ENCODE measurements at regions not wholly inside any gene's neighbourhood (a gene's known extent, or its start where the extent isn't known, plus 50 kb on each side); places are given as distances from the start of the nearest gene placed in this dataset.
A peak's percentile ranks its signal among the peaks of the same experiment; 100 is the strongest.
"Not testable (repeated sequence)": the region's sequence is repeated elsewhere in the genome, so short reads cannot be mapped to it uniquely, and the experiment has no call there.

GRCh38 chr2:401019-401679 lies 113.3 kb upstream of the ALKAL2 start:
- Mint-ChIP-seq H3K27ac (no peak overlapping the region), H3K4me3 (no peak overlapping the region), H3K4me1 (no peaks in the 10 kb centered on the region), H3K36me3 (peaks cover 5 to 7% of the 10 kb centered on the region in 2 donors), H3K27me3 (no peaks in the 10 kb centered on the region), H3K9me3 (peaks cover 12 to 17% of the 10 kb centered on the region in 2 donors)
- ATAC-seq (replicated peaks) (no peak), DNase-seq (no peak)

GRCh38 chr2:397926-398325 lies 110.0 kb upstream of the ALKAL2 start:
- ATAC-seq (replicated peaks), result no peak
- H3K36me3 Mint-ChIP-seq, result no peaks in the 10 kb centered on the region
- H3K4me1 Mint-ChIP-seq, result peaks cover 11 to 14% of the 10 kb centered on the region in 2 donors
- DNase-seq, result no peak
- no peaks in the 10 kb centered on the region for H3K27me3 Mint-ChIP-seq
- H3K9me3 Mint-ChIP-seq, result no peaks in the 10 kb centered on the region
- no peak overlapping the region for H3K27ac Mint-ChIP-seq
- H3K4me3 Mint-ChIP-seq, result no peak overlapping the region

GRCh38 chr2:397521-397920 lies 109.6 kb upstream of the ALKAL2 start:
- DNase-seq (no peak), ATAC-seq (replicated peaks) (no peak)
- H3K4me1 Mint-ChIP-seq, result peaks cover 11 to 14% of the 10 kb centered on the region in 2 donors
- no peaks in the 10 kb centered on the region for H3K9me3 Mint-ChIP-seq
- no peak overlapping the region for H3K4me3 Mint-ChIP-seq
- H3K27me3 Mint-ChIP-seq, result no peaks in the 10 kb centered on the region
- H3K36me3 Mint-ChIP-seq, result no peaks in the 10 kb centered on the region
- no peak overlapping the region for H3K27ac Mint-ChIP-seq

- H3K9me3 Mint-ChIP-seq, result no peaks in the 10 kb centered on the region
- H3K36me3 Mint-ChIP-seq, result no peaks in the 10 kb centered on the region
- H3K27ac Mint-ChIP-seq, result no peak overlapping the region
- DNase-seq (no peak), ATAC-seq (replicated peaks) (no peak)
- H3K4me3 Mint-ChIP-seq, result no peak overlapping the region
- H3K4me1 Mint-ChIP-seq, result peaks cover 11 to 14% of the 10 kb centered on the region in 2 donors
- H3K27me3 Mint-ChIP-seq, result no peaks in the 10 kb centered on the region
Measured at GRCh38 chr2:396903-397302, 109.0 kb upstream of the ALKAL2 start.

- H3K4me1 Mint-ChIP-seq, result peaks cover 11 to 14% of the 10 kb centered on the region in 2 donors
- no peak overlapping the region for H3K27ac Mint-ChIP-seq
- H3K4me3 Mint-ChIP-seq, result no peak overlapping the region
- no peaks in the 10 kb centered on the region for H3K9me3 Mint-ChIP-seq
- DNase-seq, result no peak
- no peaks in the 10 kb centered on the region for H3K36me3 Mint-ChIP-seq
- H3K27me3 Mint-ChIP-seq, result no peaks in the 10 kb centered on the region
- no peak for ATAC-seq (replicated peaks)
Measured at GRCh38 chr2:395886-396285, 108.0 kb upstream of the ALKAL2 start.

GRCh38 chr2:393711-394696 lies 106.1 kb upstream of the ALKAL2 start:
- peak overlapping the region; percentile 38 for H3K27ac Mint-ChIP-seq
- ATAC-seq (replicated peaks), result peak; percentile 82 to 84
- peak overlapping the region; percentile 45 to 48 for H3K4me3 Mint-ChIP-seq
- peak; percentile 24 for DNase-seq
- H3K4me1 Mint-ChIP-seq, result peaks cover 11 to 14% of the 10 kb centered on the region in 2 donors
- H3K36me3 Mint-ChIP-seq, result no peaks in the 10 kb centered on the region
- H3K27me3 Mint-ChIP-seq, result no peaks in the 10 kb centered on the region
- H3K9me3 Mint-ChIP-seq, result peaks cover 0 to 1% of the 10 kb centered on the region in 2 donors

- DNase-seq (no peak), ATAC-seq (replicated peaks) (no peak)
- Mint-ChIP-seq H3K4me3 (no peak overlapping the region), H3K36me3 (no peaks in the 10 kb centered on the region), H3K4me1 (peaks cover 11 to 14% of the 10 kb centered on the region in 2 donors), H3K27me3 (no peaks in the 10 kb centered on the region), H3K9me3 (peaks cover 0 to 4% of the 10 kb centered on the region in 2 donors), H3K27ac (no peak overlapping the region)
Measured at GRCh38 chr2:392926-393280, 105.0 kb upstream of the ALKAL2 start.

GRCh38 chr2:392181-392925 lies 104.5 kb upstream of the ALKAL2 start:
- peaks cover 0 to 4% of the 10 kb centered on the region in 2 donors for H3K9me3 Mint-ChIP-seq
- H3K27me3 Mint-ChIP-seq, result no peaks in the 10 kb centered on the region
- H3K4me3 Mint-ChIP-seq, result no peak overlapping the region

GRCh38 chr2:391696-392095 lies 103.8 kb upstream of the ALKAL2 start:
- H3K4me1 Mint-ChIP-seq, result peaks cover 11 to 14% of the 10 kb centered on the region in 2 donors
- ATAC-seq (replicated peaks) (no peak), DNase-seq (no peak)
- H3K9me3 Mint-ChIP-seq, result peaks cover 0 to 4% of the 10 kb centered on the region in 2 donors
- H3K4me3 Mint-ChIP-seq, result no peak overlapping the region
- no peaks in the 10 kb centered on the region for H3K27me3 Mint-ChIP-seq
- H3K27ac Mint-ChIP-seq, result peak overlapping the region; percentile 42
- no peaks in the 10 kb centered on the region for H3K36me3 Mint-ChIP-seq

More at GRCh38 chr2:392181-392925, 104.5 kb upstream of the ALKAL2 start:
- peaks cover 11 to 14% of the 10 kb centered on the region in 2 donors for H3K4me1 Mint-ChIP-seq
- no peak for ATAC-seq (replicated peaks)
- H3K36me3 Mint-ChIP-seq, result no peaks in the 10 kb centered on the region
- H3K27ac Mint-ChIP-seq, result no peak overlapping the region
- DNase-seq, result no peak

- DNase-seq (no peak), ATAC-seq (replicated peaks) (no peak)
- H3K4me1 Mint-ChIP-seq, result peaks cover 11 to 14% of the 10 kb centered on the region in 2 donors
- H3K36me3 Mint-ChIP-seq, result no peaks in the 10 kb centered on the region
- H3K27me3 Mint-ChIP-seq, result no peaks in the 10 kb centered on the region
- no peak overlapping the region for H3K4me3 Mint-ChIP-seq
- no peak overlapping the region for H3K27ac Mint-ChIP-seq
- peaks cover 0 to 4% of the 10 kb centered on the region in 2 donors for H3K9me3 Mint-ChIP-seq
Measured at GRCh38 chr2:390959-391358, 103.1 kb upstream of the ALKAL2 start.

GRCh38 chr2:389985-390384 lies 102.1 kb upstream of the ALKAL2 start:
- not testable (repeated sequence) for H3K27me3 Mint-ChIP-seq; H3K27ac Mint-ChIP-seq; H3K4me3 Mint-ChIP-seq; DNase-seq; ATAC-seq (replicated peaks); H3K36me3 Mint-ChIP-seq; H3K9me3 Mint-ChIP-seq
- H3K4me1 Mint-ChIP-seq, result peaks cover 11 to 14% of the 10 kb centered on the region in 2 donors

- DNase-seq; H3K27me3 Mint-ChIP-seq; H3K27ac Mint-ChIP-seq; H3K4me3 Mint-ChIP-seq; ATAC-seq (replicated peaks); H3K4me1 Mint-ChIP-seq; H3K36me3 Mint-ChIP-seq; H3K9me3 Mint-ChIP-seq: not testable (repeated sequence)
Measured at GRCh38 chr2:388752-389151, 100.9 kb upstream of the ALKAL2 start.

GRCh38 chr2:387980-388421 lies 100.1 kb upstream of the ALKAL2 start:
- ATAC-seq (replicated peaks), result no peak
- peaks cover 0 to 6% of the 10 kb centered on the region in 2 donors for H3K4me1 Mint-ChIP-seq
- H3K27ac Mint-ChIP-seq, result no peak overlapping the region
- H3K4me3 Mint-ChIP-seq, result no peak overlapping the region
- H3K9me3 Mint-ChIP-seq, result peaks cover 0 to 4% of the 10 kb centered on the region in 2 donors
- DNase-seq, result no peak
- no peaks in the 10 kb centered on the region for H3K36me3 Mint-ChIP-seq
- no peaks in the 10 kb centered on the region for H3K27me3 Mint-ChIP-seq

GRCh38 chr2:386406-387103 lies 98.7 kb upstream of the ALKAL2 start:
- no peak overlapping the region for H3K4me3 Mint-ChIP-seq
- ATAC-seq (replicated peaks) (no peak), DNase-seq (no peak)
- peaks cover 0 to 6% of the 10 kb centered on the region in 2 donors for H3K4me1 Mint-ChIP-seq
- H3K27ac Mint-ChIP-seq, result no peak overlapping the region
- no peaks in the 10 kb centered on the region for H3K36me3 Mint-ChIP-seq
- H3K27me3 Mint-ChIP-seq, result no peaks in the 10 kb centered on the region
- peaks cover 0 to 4% of the 10 kb centered on the region in 2 donors for H3K9me3 Mint-ChIP-seq
